ENCODE measurements at regions not wholly inside any gene's neighbourhood (a gene's known extent, or its start where the extent isn't known, plus 50 kb on each side); places are given as distances from the start of the nearest gene placed in this dataset.

DNA sequence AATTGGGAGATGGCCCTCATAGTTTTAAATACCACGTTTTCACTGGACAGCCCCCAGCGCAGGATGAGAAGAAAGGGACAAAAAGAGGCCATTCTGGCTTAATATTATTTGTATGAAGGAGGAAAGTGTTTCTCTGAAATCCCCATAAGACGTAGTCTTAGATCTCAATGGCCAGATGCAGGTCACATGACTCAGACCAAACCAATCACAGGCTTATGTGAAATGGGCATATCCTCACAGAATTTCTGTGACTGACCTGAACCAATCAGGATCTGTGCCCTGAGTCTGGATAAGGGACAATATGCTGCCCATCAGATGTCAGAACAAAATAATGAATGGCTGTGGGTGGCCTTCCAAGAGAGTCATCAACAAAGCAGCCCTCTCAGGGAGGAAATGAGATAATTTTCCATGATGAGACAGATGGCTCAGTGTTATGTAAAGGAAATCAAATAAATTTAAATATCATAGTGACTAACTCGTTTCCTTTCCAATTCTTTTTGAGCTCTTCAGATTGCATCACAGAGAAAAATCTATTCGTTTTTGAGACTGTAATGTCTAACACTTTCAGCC is 1009.5 kb upstream of the TMEM132C start:
- Histone ChIP-seq H3K9ac (ENCODE audit: low read length in 3 of 3) (no peak overlapping the region), H3K27ac (ENCODE audit: low read depth in 2 of 2, low read length in 2 of 2) (no peak overlapping the region), H3K4me1 (ENCODE audit: control insufficient read depth in 2 of 3, insufficient read depth in 2 of 3, low read depth in 1 of 3, low read length in 3 of 3) (peaks cover 0 to 5% (median 0%) of the 10 kb centered on the region in 3 donors), H3K36me3 (ENCODE audit: control insufficient read depth in 2 of 3, insufficient read depth in 3 of 3, low read length in 3 of 3) (no peaks in the 10 kb centered on the region), H3K27me3 (ENCODE audit: control insufficient read depth, insufficient read depth, low read length) (no peaks in the 10 kb centered on the region), H3K4me3 (ENCODE audit: low read length in 3 of 3) (no peak overlapping the region), H3K9me3 (ENCODE audit: control insufficient read depth in 2 of 3, insufficient read depth in 1 of 3, low read length in 3 of 3) (no peaks in the 10 kb centered on the region)
- TF ChIP-seq, protein P1, sequence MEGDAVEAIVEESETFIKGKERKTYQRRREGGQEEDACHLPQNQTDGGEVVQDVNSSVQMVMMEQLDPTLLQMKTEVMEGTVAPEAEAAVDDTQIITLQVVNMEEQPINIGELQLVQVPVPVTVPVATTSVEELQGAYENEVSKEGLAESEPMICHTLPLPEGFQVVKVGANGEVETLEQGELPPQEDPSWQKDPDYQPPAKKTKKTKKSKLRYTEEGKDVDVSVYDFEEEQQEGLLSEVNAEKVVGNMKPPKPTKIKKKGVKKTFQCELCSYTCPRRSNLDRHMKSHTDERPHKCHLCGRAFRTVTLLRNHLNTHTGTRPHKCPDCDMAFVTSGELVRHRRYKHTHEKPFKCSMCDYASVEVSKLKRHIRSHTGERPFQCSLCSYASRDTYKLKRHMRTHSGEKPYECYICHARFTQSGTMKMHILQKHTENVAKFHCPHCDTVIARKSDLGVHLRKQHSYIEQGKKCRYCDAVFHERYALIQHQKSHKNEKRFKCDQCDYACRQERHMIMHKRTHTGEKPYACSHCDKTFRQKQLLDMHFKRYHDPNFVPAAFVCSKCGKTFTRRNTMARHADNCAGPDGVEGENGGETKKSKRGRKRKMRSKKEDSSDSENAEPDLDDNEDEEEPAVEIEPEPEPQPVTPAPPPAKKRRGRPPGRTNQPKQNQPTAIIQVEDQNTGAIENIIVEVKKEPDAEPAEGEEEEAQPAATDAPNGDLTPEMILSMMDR (IDR thresholded peaks at IDR 0.05; ENCODE audit: borderline replicate concordance, extremely low read depth, insufficient read depth) = no peak
- no peak for FAIRE-seq
- no peak for DNase-seq
- intact Hi-C loops (cut with DNase I) = no loop called here

DNA sequence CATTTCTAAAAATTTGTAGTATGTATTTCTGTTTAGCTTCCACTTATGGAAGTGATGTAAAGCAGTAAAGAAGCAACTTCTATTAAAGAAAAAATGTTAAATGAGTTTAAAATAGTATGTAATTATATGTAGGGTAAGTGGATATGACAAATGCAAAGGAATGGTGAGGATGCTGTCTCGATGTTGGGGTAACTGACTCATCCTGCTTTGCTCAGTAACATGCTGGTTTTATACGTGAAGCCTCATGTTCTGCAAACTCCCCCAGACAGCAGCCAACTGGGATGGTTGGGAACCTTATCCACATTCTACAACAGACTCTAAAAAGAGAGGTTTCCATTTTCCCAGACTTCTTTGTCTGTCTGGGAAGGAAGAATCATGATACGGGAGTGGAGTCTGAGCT is 1006.4 kb upstream of the TMEM132C start:
- intact Hi-C loops (cut with DNase I) = no loop called here
- no peaks in the 10 kb centered on the region for H3K36me3 ChIP-seq (ENCODE audit: control insufficient read depth in 2 of 3, insufficient read depth in 3 of 3, low read length in 3 of 3)
- TF ChIP-seq, protein P1 (IDR thresholded peaks at IDR 0.05; ENCODE audit: borderline replicate concordance, extremely low read depth, insufficient read depth) = no peak
- H3K9ac ChIP-seq (ENCODE audit: low read length in 3 of 3) = no peak overlapping the region
- H3K27ac ChIP-seq (ENCODE audit: low read depth in 2 of 2, low read length in 2 of 2) = no peak overlapping the region
- FAIRE-seq (no peak), DNase-seq (no peak)
- no peaks in the 10 kb centered on the region for H3K9me3 ChIP-seq (ENCODE audit: control insufficient read depth in 2 of 3, insufficient read depth in 1 of 3, low read length in 3 of 3)
- H3K4me3 ChIP-seq (ENCODE audit: low read length in 3 of 3) = no peak overlapping the region
- no peaks in the 10 kb centered on the region for H3K4me1 ChIP-seq (ENCODE audit: control insufficient read depth in 2 of 3, insufficient read depth in 2 of 3, low read depth in 1 of 3, low read length in 3 of 3)
- H3K27me3 ChIP-seq (ENCODE audit: control insufficient read depth, insufficient read depth, low read length) = no peaks in the 10 kb centered on the region

DNA sequence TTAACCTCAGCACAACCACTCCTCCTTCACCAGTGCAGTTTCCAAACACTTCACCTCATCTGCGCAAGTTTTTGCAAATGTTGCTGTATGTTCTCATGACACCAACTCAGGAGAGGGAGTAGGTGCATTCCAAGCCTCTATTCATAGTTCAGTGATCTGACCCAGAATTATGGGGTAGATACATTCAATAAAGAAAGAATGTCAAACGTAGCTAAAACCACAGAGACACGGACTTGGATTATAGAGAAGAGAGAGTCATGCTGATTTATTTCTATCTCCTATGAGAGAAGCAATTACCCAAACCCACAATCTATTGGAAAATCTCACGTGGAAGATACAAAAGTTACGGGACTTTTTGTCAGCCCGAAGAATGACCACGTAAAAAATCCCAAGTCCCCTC is 1006.0 kb upstream of the TMEM132C start:
- Histone ChIP-seq H3K4me3 (ENCODE audit: low read length in 3 of 3) (no peak overlapping the region), H3K27ac (ENCODE audit: low read depth in 2 of 2, low read length in 2 of 2) (no peak overlapping the region), H3K27me3 (ENCODE audit: control insufficient read depth, insufficient read depth, low read length) (no peaks in the 10 kb centered on the region), H3K9me3 (ENCODE audit: control insufficient read depth in 2 of 3, insufficient read depth in 1 of 3, low read length in 3 of 3) (no peaks in the 10 kb centered on the region), H3K36me3 (ENCODE audit: control insufficient read depth in 2 of 3, insufficient read depth in 3 of 3, low read length in 3 of 3) (no peaks in the 10 kb centered on the region), H3K4me1 (ENCODE audit: control insufficient read depth in 2 of 3, insufficient read depth in 2 of 3, low read depth in 1 of 3, low read length in 3 of 3) (no peaks in the 10 kb centered on the region), H3K9ac (ENCODE audit: low read length in 3 of 3) (no peak overlapping the region)
- TF ChIP-seq, protein P1 (IDR thresholded peaks at IDR 0.05; ENCODE audit: borderline replicate concordance, extremely low read depth, insufficient read depth) = no peak
- no peak for FAIRE-seq
- no peak for DNase-seq
- intact Hi-C loops (cut with DNase I) = no loop called here

DNA sequence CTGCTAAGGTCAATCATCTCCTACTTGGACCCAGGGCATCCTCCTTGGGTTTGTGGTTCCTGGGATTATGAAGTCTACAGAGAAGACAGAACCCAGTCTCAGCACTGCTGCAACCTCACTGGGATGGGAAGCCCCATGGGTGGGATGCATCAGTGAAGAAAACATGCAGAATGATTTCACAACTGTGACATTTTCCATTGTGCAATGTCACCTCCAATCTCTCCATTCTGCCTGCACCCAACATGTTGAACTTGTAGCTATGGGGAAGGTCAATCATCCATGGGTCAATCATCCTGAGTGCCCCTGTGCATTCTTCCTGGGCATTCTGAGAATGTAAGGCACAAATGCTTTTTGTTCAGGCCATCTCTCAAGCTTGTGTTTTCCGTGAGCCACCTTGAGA is 1004.4 kb upstream of the TMEM132C start:
- TF ChIP-seq, protein P1 (IDR thresholded peaks at IDR 0.05; ENCODE audit: borderline replicate concordance, extremely low read depth, insufficient read depth) = no peak
- intact Hi-C loops (cut with DNase I) = no loop called here
- H3K4me1 ChIP-seq (ENCODE audit: control insufficient read depth in 2 of 3, insufficient read depth in 2 of 3, low read depth in 1 of 3, low read length in 3 of 3) = no peaks in the 10 kb centered on the region
- H3K27me3 ChIP-seq (ENCODE audit: control insufficient read depth, insufficient read depth, low read length) = no peaks in the 10 kb centered on the region
- H3K9ac ChIP-seq (ENCODE audit: low read length in 3 of 3) = no peak overlapping the region
- no peak overlapping the region for H3K27ac ChIP-seq (ENCODE audit: low read depth in 2 of 2, low read length in 2 of 2)
- no peak overlapping the region for H3K4me3 ChIP-seq (ENCODE audit: low read length in 3 of 3)
- no peak for FAIRE-seq
- no peaks in the 10 kb centered on the region for H3K36me3 ChIP-seq (ENCODE audit: control insufficient read depth in 2 of 3, insufficient read depth in 3 of 3, low read length in 3 of 3)
- H3K9me3 ChIP-seq (ENCODE audit: control insufficient read depth in 2 of 3, insufficient read depth in 1 of 3, low read length in 3 of 3) = no peaks in the 10 kb centered on the region
- DNase-seq = no peak
